SK-N-SH (cell line): ENCODE measurements at regions not wholly inside any gene's neighbourhood (a gene's known extent, or its start where the extent isn't known, plus 50 kb on each side); places are given as distances from the start of the nearest gene placed in this dataset.

ENCODE experiments used
- CTCF ChIA-PET: fragments of 300-600, 350-600 bp; formaldehyde crosslinking; extraction: SDS; loops from one replicate; lab custom pipeline; 2021; lab: Yijun Ruan, JAX
- POLR2A ChIA-PET: fragments of 350-600 bp; sonication (Branson Sonifier 250); formaldehyde crosslinking; extraction: SDS; loops from one replicate; lab custom pipeline; 2020; ENCODE audit warnings: antibody characterized with exemption, inconsistent platforms; lab: Yijun Ruan, JAX
- DNase-seq: peaks from one replicate; pipeline ENCODE4 v3.0.0; 2012
- H2AFZ ChIP-seq: fragments of 200-600 bp; sonication (generic); 2 replicates; pipeline ENCODE4 v1.8.1; 2016; ENCODE audit warnings: antibody characterized with exemption, mild to moderate bottlenecking, low read depth
- H3F3A ChIP-seq: fragments of 200-600 bp; sonication (generic); replicated peaks from 2 replicates; pipeline ENCODE3; 2016; ENCODE audit warnings: antibody characterized with exemption, mild to moderate bottlenecking; ENCODE audit not compliant: insufficient read depth
- H3K27ac ChIP-seq, 2 experiments: fragments of 200-500 bp in 1 of 2; fragments of 200-600 bp in 1 of 2; sonication (Bioruptor generic) in 1 of 2; sonication (generic), shearing (Covaris generic) in 1 of 2; 2 replicates each; pipeline versions ENCODE4 v1.5.1 to v1.6.1; 2014 to 2016; ENCODE audit warnings: low read depth in 2 of 2, inconsistent platforms in 1 of 2, low read length in 1 of 2, mild to moderate bottlenecking in 1 of 2, mixed read lengths in 1 of 2
- H3K27me3 ChIP-seq: fragments of 200-600 bp; sonication (generic), shearing (Covaris generic); 2 replicates; pipeline ENCODE4 v1.6.1; 2016; ENCODE audit warnings: mixed run types; ENCODE audit not compliant: insufficient read depth
- H3K36me3 ChIP-seq, 2 experiments: fragments of 200-500 bp in 1 of 2; fragments of 200-600 bp in 1 of 2; sonication (Bioruptor generic) in 1 of 2; sonication (generic) in 1 of 2; replicated peaks in 1 of 2; 2 replicates each; pipeline versions ENCODE3 to v1.5.1; 2014 to 2016; ENCODE audit warnings: low read length in 1 of 2, mild to moderate bottlenecking in 1 of 2; ENCODE audit not compliant: insufficient read depth in 2 of 2, control insufficient read depth in 1 of 2
- H3K4me1 ChIP-seq, 2 experiments: fragments of 200-500 bp in 1 of 2; fragments of 200-600 bp in 1 of 2; sonication (Bioruptor generic) in 1 of 2; sonication (generic), shearing (Covaris generic) in 1 of 2; 2 replicates each; pipeline versions ENCODE4 v1.5.1 to v1.6.1; 2014 to 2016; ENCODE audit warnings: low read depth in 1 of 2, low read length in 1 of 2, mixed run types in 1 of 2; ENCODE audit not compliant: insufficient read depth in 2 of 2, control insufficient read depth in 1 of 2
- H3K4me2 ChIP-seq: fragments of 200-600 bp; sonication (generic), shearing (Covaris generic); 2 replicates; pipeline ENCODE4 v1.6.1; 2017; ENCODE audit warnings: mixed run types
- H3K4me3 ChIP-seq, 2 experiments: fragments of 200-500 bp in 1 of 2; fragments of 200-600 bp in 1 of 2; sonication (Bioruptor generic) in 1 of 2; sonication (generic), shearing (Covaris generic) in 1 of 2; 2 replicates each; pipeline versions ENCODE4 v1.5.1 to v1.8.1; 2014 to 2016; ENCODE audit warnings: low read depth in 2 of 2, inconsistent platforms in 1 of 2, low read length in 1 of 2, mild to moderate bottlenecking in 1 of 2, mixed read lengths in 1 of 2, moderate library complexity in 1 of 2
- H3K79me2 ChIP-seq: fragments of 200-600 bp; sonication (generic); 2 replicates; pipeline ENCODE4 v1.8.1; 2017; ENCODE audit warnings: mild to moderate bottlenecking; ENCODE audit not compliant: insufficient read depth
- H3K9ac ChIP-seq: fragments of 200-600 bp; sonication (generic); 2 replicates; pipeline ENCODE4 v1.6.1; 2017; ENCODE audit warnings: mixed run types
- H3K9me2 ChIP-seq: fragments of 200-600 bp; sonication (generic); 2 replicates; pipeline ENCODE4 v1.6.1; 2017; ENCODE audit warnings: mixed run types
- H3K9me3 ChIP-seq: fragments of 200-600 bp; sonication (generic); 2 replicates; pipeline ENCODE4 v1.6.1; 2017; ENCODE audit warnings: mixed run types, mild to moderate bottlenecking, moderate library complexity
- H4K20me1 ChIP-seq: fragments of 200-600 bp; sonication (generic); 2 replicates; pipeline ENCODE4 v1.6.1; 2017; ENCODE audit warnings: mild to moderate bottlenecking, mixed run types; ENCODE audit not compliant: insufficient read depth
- EZH2phosphoT487 ChIP-seq: fragments of 200-600 bp; sonication (generic); IDR thresholded peaks from 2 replicates; pipeline ENCODE4 v1.6.1; 2017; ENCODE audit warnings: low read depth, mixed run types, mild to moderate bottlenecking, antibody characterized with exemption, moderate library complexity, borderline replicate concordance
- FOXJ3 ChIP-seq: sonication (generic); formaldehyde crosslinking; IDR thresholded peaks from 2 replicates; pipeline ENCODE4 v1.5.1; 2020; ENCODE audit warnings: mild to moderate bottlenecking, missing genetic modification reagents
- FOXM1 ChIP-seq: IDR thresholded peaks from 2 replicates; pipeline ENCODE4 v1.4.0; 2012; ENCODE audit warnings: low read depth, mild to moderate bottlenecking
- GABPA ChIP-seq: IDR thresholded peaks from 2 replicates; pipeline ENCODE4 v1.4.0; 2012; ENCODE audit warnings: low read depth, mild to moderate bottlenecking
- GATA2 ChIP-seq: sonication (generic); formaldehyde crosslinking; IDR thresholded peaks from 2 replicates; pipeline ENCODE4 v1.5.0; 2020; ENCODE audit warnings: mild to moderate bottlenecking, missing genetic modification reagents
- JUND ChIP-seq: IDR thresholded peaks from 2 replicates; pipeline ENCODE4 v1.4.0; 2012
- NRF1 ChIP-seq: IDR thresholded peaks from 2 replicates; pipeline ENCODE4 v1.6.1; 2012; ENCODE audit warnings: low read depth, mild to moderate bottlenecking, low read length
- PBX3 ChIP-seq: IDR thresholded peaks from 2 replicates; pipeline ENCODE4; 2012
- POLR2AphosphoS5 ChIP-seq: IDR thresholded peaks from 2 replicates; pipeline ENCODE4 v1.6.1; 2012; ENCODE audit warnings: low read depth, low read length
- RAD21 ChIP-seq: IDR thresholded peaks from 2 replicates; pipeline ENCODE4 v1.6.1; 2012; ENCODE audit warnings: mild to moderate bottlenecking, low read length
- RCOR1 ChIP-seq: fragments of 150-350 bp; IDR thresholded peaks from 2 replicates; pipeline ENCODE4 v1.6.1; 2017; ENCODE audit warnings: antibody characterized with exemption, low read length
- REST ChIP-seq: IDR thresholded peaks from 2 replicates; pipeline ENCODE4 v1.6.1; 2012; ENCODE audit warnings: mild to moderate bottlenecking, low read depth, low read length, moderate library complexity
- RFX5 ChIP-seq: IDR thresholded peaks from 2 replicates; pipeline ENCODE4 v1.6.1; 2012; ENCODE audit warnings: mild to moderate bottlenecking, improper control_type of control experiment, low read length
- RXRA ChIP-seq: IDR thresholded peaks from 2 replicates; pipeline ENCODE4 v1.4.0; 2012; ENCODE audit warnings: low read depth, mild to moderate bottlenecking, borderline replicate concordance
- SIN3A ChIP-seq: IDR thresholded peaks from 2 replicates; pipeline ENCODE4 v1.6.1; 2012; ENCODE audit warnings: low read depth, mild to moderate bottlenecking, low read length, moderate library complexity, borderline replicate concordance
- USF1 ChIP-seq: IDR thresholded peaks from 2 replicates; pipeline ENCODE4 v1.4.0; 2012; ENCODE audit warnings: low read depth, borderline replicate concordance
- USF2 ChIP-seq: fragments of 150-350 bp; IDR thresholded peaks from 2 replicates; pipeline ENCODE4 v1.6.1; 2017; ENCODE audit warnings: antibody characterized with exemption, low read length, low read depth, borderline replicate concordance
- WGBS: methylation state at CpG from one replicate; pipeline ENCODE4 v1.1.6; 2017; ENCODE audit warnings: low lambda C conversion rate; 5-methylcytosine and 5-hydroxymethylcytosine counted together

- Histone ChIP-seq H3K4me1 (peaks cover 32 to 49% of the 10 kb centered on the region in 2 experiments), H3K4me3 (no peak overlapping the region), H3K9ac (no peak overlapping the region)
Observed at GRCh38 chr2:37780387-37780676, 108.9 kb upstream of the CDC42EP3 start.

GRCh38 chr2:37781028-37781427, 109.6 kb upstream of the CDC42EP3 start:
- no peak overlapping the region for H2AFZ ChIP-seq
- no peak for DNase-seq
- H3K9me3 ChIP-seq: no peaks in the 10 kb centered on the region
- no peak overlapping the region for H3K4me3 ChIP-seq
- 21% methylated on average over 5 of the region's 5 CpGs for WGBS
- no peaks in the 10 kb centered on the region for H4K20me1 ChIP-seq
- H3K79me2 ChIP-seq: no peaks in the 10 kb centered on the region
- H3K9ac ChIP-seq: no peak overlapping the region; the same call in 1 of the 2 replicates
- no peaks in the 10 kb centered on the region for H3K9me2 ChIP-seq
- peaks cover 41% of the 10 kb centered on the region for H3F3A ChIP-seq
- H3K27ac ChIP-seq: peak overlapping the region; percentile 75 to 82
- ChIA-PET CTCF (interaction anchor here (1.0 to 2.2 kb wide), 3 partner anchors 51 to 366 kb away, joined by 3 to 9 read pairs (median 6); no protein-coding TSS in a partner anchor), POLR2A (no interaction called here)
- H3K4me2 ChIP-seq: peak overlapping the region; percentile 21; the same call in 1 of the 2 replicates
- no peaks in the 10 kb centered on the region for H3K36me3 ChIP-seq
- H3K4me1 ChIP-seq: peaks cover 25 to 48% of the 10 kb centered on the region in 2 experiments
- H3K27me3 ChIP-seq: no peaks in the 10 kb centered on the region
- TF ChIP-seq EZH2phosphoT487: no peak
- TF ChIP-seq FOXJ3 (CRISPR knock-in tag): no peak
- TF ChIP-seq NRF1: no peak
- TF ChIP-seq USF1: peak; percentile 58; the same call in 1 of the 2 replicates
- TF ChIP-seq RFX5: no peak
- TF ChIP-seq SIN3A: peak; percentile 92
- peak; percentile 14; the same call in 1 of the 2 replicates for TF ChIP-seq GABPA
- TF ChIP-seq RCOR1: no peak
- TF ChIP-seq FOXM1: peak; percentile 89
- TF ChIP-seq JUND: peak; percentile 98
- TF ChIP-seq RXRA: peak; percentile 83; the same call in 1 of the 2 replicates
- no peak for TF ChIP-seq GATA2 (CRISPR knock-in tag)
- peak; percentile 95 for TF ChIP-seq POLR2AphosphoS5
- peak; percentile 98 for TF ChIP-seq PBX3
- no peak for TF ChIP-seq RAD21

More at GRCh38 chr2:37780387-37780676, 108.9 kb upstream of the CDC42EP3 start:
- H3F3A ChIP-seq: peaks cover 48% of the 10 kb centered on the region
- H3K27ac ChIP-seq: peak overlapping the region; percentile 75 to 82
- 54% methylated on average over 2 of the region's 2 CpGs for WGBS
- no peaks in the 10 kb centered on the region for H3K9me3 ChIP-seq
- CTCF ChIA-PET: interaction anchor here (1.0 to 2.2 kb wide), 4 partner anchors 21 to 366 kb away, joined by 3 to 9 read pairs (median 4); no protein-coding TSS in a partner anchor
- no peaks in the 10 kb centered on the region for H4K20me1 ChIP-seq
- TF ChIP-seq USF2 (no peak), REST (0 out of 2 replicates have a peak, but pooled peaks have one; percentile 58)
- H3K4me2 ChIP-seq: peak overlapping the region; percentile 21; the same call in 1 of the 2 replicates
- no peak for DNase-seq
- POLR2A ChIA-PET: no interaction called here
- H2AFZ ChIP-seq: no peak overlapping the region
- H3K79me2 ChIP-seq: no peaks in the 10 kb centered on the region
- H3K9me2 ChIP-seq: no peaks in the 10 kb centered on the region
- H3K36me3 ChIP-seq: no peaks in the 10 kb centered on the region
- no peaks in the 10 kb centered on the region for H3K27me3 ChIP-seq
